ENCODE measurements at regions not wholly inside any gene's neighbourhood (a gene's known extent, or its start where the extent isn't known, plus 50 kb on each side); places are given as distances from the start of the nearest gene placed in this dataset.

GRCh38 chr13:24613128-24613527 lies 67.1 kb upstream of the ATP12A start:
- TF ChIP-seq CTCF (IDR thresholded peaks at IDR 0.05): no peak
- TF ChIP-seq POLR2A (IDR thresholded peaks at IDR 0.05): no peak

All from adrenal gland (tissue), 5 donors.